Liver (tissue), 8 donors: ENCODE measurements at regions not wholly inside any gene's neighbourhood (a gene's known extent, or its start where the extent isn't known, plus 50 kb on each side); places are given as distances from the start of the nearest gene placed in this dataset.

Source experiments
- DNase-seq: peaks from one replicate; pipeline ENCODE4 v3.0.0-alpha.2; 2017; ENCODE audit warnings: low spot score
- H3K27ac ChIP-seq, 2 donors: one replicate each; pipeline ENCODE4 v1.7.0; 2013; ENCODE audit warnings: inconsistent platforms in 2 of 2, low read length in 2 of 2, control low read depth in 1 of 2, low read depth in 1 of 2, mild to moderate bottlenecking in 1 of 2
- H3K27me3 ChIP-seq, 4 donors: one replicate each; pipeline versions ENCODE4 v1.6.1 to v1.7.0; 2013; ENCODE audit warnings: low read length in 3 of 4, inconsistent platforms in 1 of 4, mild to moderate bottlenecking in 1 of 4, moderate library complexity in 1 of 4; ENCODE audit not compliant: control insufficient read depth in 4 of 4, insufficient read depth in 4 of 4
- H3K36me3 ChIP-seq, 4 donors: one replicate each; pipeline versions ENCODE4 v1.6.1 to v1.7.0; 2013; ENCODE audit warnings: low read length in 3 of 4, mild to moderate bottlenecking in 3 of 4, low read depth in 1 of 4, moderate library complexity in 1 of 4; ENCODE audit not compliant: control insufficient read depth in 4 of 4, insufficient read depth in 3 of 4
- H3K4me1 ChIP-seq, 4 donors: one replicate each; pipeline versions ENCODE4 v1.6.1 to v1.7.0; 2013; ENCODE audit warnings: low read length in 3 of 4, mild to moderate bottlenecking in 3 of 4, moderate library complexity in 1 of 4; ENCODE audit not compliant: control insufficient read depth in 4 of 4, insufficient read depth in 4 of 4
- H3K4me3 ChIP-seq, 3 donors: one replicate each; pipeline versions ENCODE4 v1.6.1 to v1.7.0; 2013; ENCODE audit warnings: low read length in 3 of 3, control low read depth in 1 of 3, low read depth in 1 of 3, mild to moderate bottlenecking in 1 of 3
- H3K9ac ChIP-seq, 2 donors: one replicate each; pipeline ENCODE4 v1.7.0; 2013; ENCODE audit warnings: low read length in 2 of 2, mild to moderate bottlenecking in 2 of 2, moderate library complexity in 2 of 2, control low read depth in 1 of 2, low read depth in 1 of 2
- H3K9me3 ChIP-seq, 4 donors: one replicate each; pipeline versions ENCODE4 v1.6.1 to v1.7.0; 2013; ENCODE audit warnings: low read length in 3 of 4; ENCODE audit not compliant: control insufficient read depth in 4 of 4
- EGR1 ChIP-seq, 2 donors: IDR thresholded peaks; 2 replicates each; pipeline ENCODE4 v1.6.1; 2016 to 2018; ENCODE audit warnings: antibody characterized with exemption in 2 of 2, low read depth in 2 of 2
- FOXA2 ChIP-seq: IDR thresholded peaks from 2 replicates; pipeline ENCODE4 v1.6.1; 2016; ENCODE audit warnings: antibody characterized with exemption
- GABPA ChIP-seq, 2 donors: IDR thresholded peaks in 1 of 2; conservative IDR thresholded peaks in 1 of 2; 2 replicates each; pipeline ENCODE4 v1.6.1; 2016; ENCODE audit warnings: antibody characterized with exemption in 2 of 2, mild to moderate bottlenecking in 1 of 2, moderate library complexity in 1 of 2
- HNF4A ChIP-seq, 2 donors: conservative IDR thresholded peaks; 2 replicates each; pipeline ENCODE4 v1.6.1; 2016; ENCODE audit warnings: antibody characterized with exemption in 2 of 2, mild to moderate bottlenecking in 2 of 2
- HNF4G ChIP-seq: IDR thresholded peaks from 2 replicates; pipeline ENCODE4 v1.6.1; 2016; ENCODE audit warnings: antibody characterized with exemption
- NR2F2 ChIP-seq: IDR thresholded peaks from 2 replicates; pipeline ENCODE4 v1.6.1; 2016; ENCODE audit warnings: antibody characterized with exemption
- RAD21 ChIP-seq, 2 donors: IDR thresholded peaks; 2 replicates each; pipeline ENCODE4 v1.6.1; 2016; ENCODE audit warnings: antibody characterized with exemption in 2 of 2, mild to moderate bottlenecking in 2 of 2
- SP1 ChIP-seq: IDR thresholded peaks from 2 replicates; pipeline ENCODE4 v1.6.1; 2018; ENCODE audit warnings: antibody characterized with exemption, mild to moderate bottlenecking
- TAF1 ChIP-seq: conservative IDR thresholded peaks from 2 replicates; pipeline ENCODE4 v1.6.1; 2016; ENCODE audit warnings: antibody characterized with exemption, mild to moderate bottlenecking
- YY1 ChIP-seq: IDR thresholded peaks from 2 replicates; pipeline ENCODE4 v1.6.1; 2016; ENCODE audit warnings: antibody characterized with exemption, mild to moderate bottlenecking
- WGBS: extraction: QIAGEN DNeasy Blood & Tissue Kit; methylation state at CpG from one replicate; pipeline ENCODE4 v1.1.7; 2013; 5-methylcytosine and 5-hydroxymethylcytosine counted together
- TF ChIP-seq, protein P1 (sequence below): IDR thresholded peaks from 2 replicates; pipeline ENCODE4 v1.6.1; 2016; ENCODE audit warnings: antibody characterized with exemption
- TF ChIP-seq, protein P2 (sequence below): IDR thresholded peaks from 2 replicates; pipeline ENCODE4 v1.6.1; 2016; ENCODE audit warnings: antibody characterized with exemption, mild to moderate bottlenecking
- TF ChIP-seq, protein P3 (sequence below): fragments of 150-350 bp; IDR thresholded peaks from 2 replicates; pipeline ENCODE4 v1.5.1; 2017; ENCODE audit warnings: improper control_type of control experiment, low read depth, low read length; ENCODE audit not compliant: missing input control
- TF ChIP-seq, protein P4 (sequence below): IDR thresholded peaks from 2 replicates; pipeline ENCODE4 v1.6.1; 2016; ENCODE audit warnings: antibody characterized with exemption
- donor health status: healthy.
- donor health status: healthy.
- donor health status: healthy.
- donor health status: healthy.
- donor health status: healthy.

DNA sequence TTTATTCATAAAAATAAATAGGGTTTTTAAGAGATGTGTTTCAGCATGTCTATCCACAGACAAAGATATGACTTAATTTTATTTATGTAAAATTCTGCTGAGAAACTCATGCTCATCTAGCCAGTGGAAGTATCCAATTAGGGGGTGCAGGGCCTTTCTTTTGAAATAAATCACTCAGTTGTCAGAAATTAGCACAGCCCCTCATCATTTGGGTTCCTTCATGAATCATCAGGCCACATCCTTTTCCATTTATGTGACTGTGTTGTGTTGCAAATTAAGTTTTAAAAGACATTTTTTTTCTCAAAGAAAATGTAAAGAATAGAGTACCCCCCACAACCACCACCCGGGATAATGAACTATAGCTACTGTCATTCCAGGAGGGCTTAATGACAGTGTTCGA, 185.8 kb downstream of the NRP2 start:
- Histone ChIP-seq H3K4me3 (no peak overlapping the region), H3K9ac (no peak overlapping the region), H3K4me1 (no peaks in the 10 kb centered on the region), H3K9me3 (no peaks in the 10 kb centered on the region), H3K27ac (no peak overlapping the region), H3K27me3 (no peaks in the 10 kb centered on the region), H3K36me3 (no peaks in the 10 kb centered on the region)
- WGBS = 94% methylated on average over 2 of the region's 2 CpGs
- TF ChIP-seq, protein P1, sequence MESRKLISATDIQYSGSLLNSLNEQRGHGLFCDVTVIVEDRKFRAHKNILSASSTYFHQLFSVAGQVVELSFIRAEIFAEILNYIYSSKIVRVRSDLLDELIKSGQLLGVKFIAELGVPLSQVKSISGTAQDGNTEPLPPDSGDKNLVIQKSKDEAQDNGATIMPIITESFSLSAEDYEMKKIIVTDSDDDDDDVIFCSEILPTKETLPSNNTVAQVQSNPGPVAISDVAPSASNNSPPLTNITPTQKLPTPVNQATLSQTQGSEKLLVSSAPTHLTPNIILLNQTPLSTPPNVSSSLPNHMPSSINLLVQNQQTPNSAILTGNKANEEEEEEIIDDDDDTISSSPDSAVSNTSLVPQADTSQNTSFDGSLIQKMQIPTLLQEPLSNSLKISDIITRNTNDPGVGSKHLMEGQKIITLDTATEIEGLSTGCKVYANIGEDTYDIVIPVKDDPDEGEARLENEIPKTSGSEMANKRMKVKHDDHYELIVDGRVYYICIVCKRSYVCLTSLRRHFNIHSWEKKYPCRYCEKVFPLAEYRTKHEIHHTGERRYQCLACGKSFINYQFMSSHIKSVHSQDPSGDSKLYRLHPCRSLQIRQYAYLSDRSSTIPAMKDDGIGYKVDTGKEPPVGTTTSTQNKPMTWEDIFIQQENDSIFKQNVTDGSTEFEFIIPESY = no peak
- TF ChIP-seq RAD21 (IDR thresholded peaks at IDR 0.05) (no peak), TAF1 (no peak), HNF4A (conservative IDR thresholded peaks at IDR 0.05) (no peak)
- TF ChIP-seq, protein P2, sequence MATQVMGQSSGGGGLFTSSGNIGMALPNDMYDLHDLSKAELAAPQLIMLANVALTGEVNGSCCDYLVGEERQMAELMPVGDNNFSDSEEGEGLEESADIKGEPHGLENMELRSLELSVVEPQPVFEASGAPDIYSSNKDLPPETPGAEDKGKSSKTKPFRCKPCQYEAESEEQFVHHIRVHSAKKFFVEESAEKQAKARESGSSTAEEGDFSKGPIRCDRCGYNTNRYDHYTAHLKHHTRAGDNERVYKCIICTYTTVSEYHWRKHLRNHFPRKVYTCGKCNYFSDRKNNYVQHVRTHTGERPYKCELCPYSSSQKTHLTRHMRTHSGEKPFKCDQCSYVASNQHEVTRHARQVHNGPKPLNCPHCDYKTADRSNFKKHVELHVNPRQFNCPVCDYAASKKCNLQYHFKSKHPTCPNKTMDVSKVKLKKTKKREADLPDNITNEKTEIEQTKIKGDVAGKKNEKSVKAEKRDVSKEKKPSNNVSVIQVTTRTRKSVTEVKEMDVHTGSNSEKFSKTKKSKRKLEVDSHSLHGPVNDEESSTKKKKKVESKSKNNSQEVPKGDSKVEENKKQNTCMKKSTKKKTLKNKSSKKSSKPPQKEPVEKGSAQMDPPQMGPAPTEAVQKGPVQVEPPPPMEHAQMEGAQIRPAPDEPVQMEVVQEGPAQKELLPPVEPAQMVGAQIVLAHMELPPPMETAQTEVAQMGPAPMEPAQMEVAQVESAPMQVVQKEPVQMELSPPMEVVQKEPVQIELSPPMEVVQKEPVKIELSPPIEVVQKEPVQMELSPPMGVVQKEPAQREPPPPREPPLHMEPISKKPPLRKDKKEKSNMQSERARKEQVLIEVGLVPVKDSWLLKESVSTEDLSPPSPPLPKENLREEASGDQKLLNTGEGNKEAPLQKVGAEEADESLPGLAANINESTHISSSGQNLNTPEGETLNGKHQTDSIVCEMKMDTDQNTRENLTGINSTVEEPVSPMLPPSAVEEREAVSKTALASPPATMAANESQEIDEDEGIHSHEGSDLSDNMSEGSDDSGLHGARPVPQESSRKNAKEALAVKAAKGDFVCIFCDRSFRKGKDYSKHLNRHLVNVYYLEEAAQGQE = no peak
- TF ChIP-seq, protein P3, sequence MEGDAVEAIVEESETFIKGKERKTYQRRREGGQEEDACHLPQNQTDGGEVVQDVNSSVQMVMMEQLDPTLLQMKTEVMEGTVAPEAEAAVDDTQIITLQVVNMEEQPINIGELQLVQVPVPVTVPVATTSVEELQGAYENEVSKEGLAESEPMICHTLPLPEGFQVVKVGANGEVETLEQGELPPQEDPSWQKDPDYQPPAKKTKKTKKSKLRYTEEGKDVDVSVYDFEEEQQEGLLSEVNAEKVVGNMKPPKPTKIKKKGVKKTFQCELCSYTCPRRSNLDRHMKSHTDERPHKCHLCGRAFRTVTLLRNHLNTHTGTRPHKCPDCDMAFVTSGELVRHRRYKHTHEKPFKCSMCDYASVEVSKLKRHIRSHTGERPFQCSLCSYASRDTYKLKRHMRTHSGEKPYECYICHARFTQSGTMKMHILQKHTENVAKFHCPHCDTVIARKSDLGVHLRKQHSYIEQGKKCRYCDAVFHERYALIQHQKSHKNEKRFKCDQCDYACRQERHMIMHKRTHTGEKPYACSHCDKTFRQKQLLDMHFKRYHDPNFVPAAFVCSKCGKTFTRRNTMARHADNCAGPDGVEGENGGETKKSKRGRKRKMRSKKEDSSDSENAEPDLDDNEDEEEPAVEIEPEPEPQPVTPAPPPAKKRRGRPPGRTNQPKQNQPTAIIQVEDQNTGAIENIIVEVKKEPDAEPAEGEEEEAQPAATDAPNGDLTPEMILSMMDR = no peak
- DNase-seq = no peak

DNA sequence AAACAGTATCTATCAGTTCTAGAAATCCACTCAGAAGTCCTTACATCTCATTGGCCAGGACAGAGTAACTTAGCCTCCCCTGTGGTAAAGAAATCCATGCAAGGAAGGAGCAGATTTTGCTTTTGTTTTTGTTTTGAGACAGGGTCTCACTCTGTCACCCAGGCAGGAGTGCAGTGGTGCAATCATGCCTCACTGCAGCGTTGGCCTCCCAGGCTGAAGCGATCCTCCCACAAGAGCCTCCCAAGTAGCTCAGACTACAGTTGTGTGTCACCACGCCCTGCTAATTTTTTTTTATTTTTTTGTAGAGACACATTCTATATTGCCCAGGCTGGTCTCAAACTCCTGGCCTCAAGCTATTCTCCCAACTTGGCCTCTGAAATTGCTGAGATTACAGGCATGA, 185.1 kb downstream of the NRP2 start:
- H3K27ac ChIP-seq = no peak overlapping the region
- H3K27me3 ChIP-seq = no peaks in the 10 kb centered on the region
- no peak overlapping the region for H3K9ac ChIP-seq
- TF ChIP-seq RAD21 (IDR thresholded peaks at IDR 0.05) (no peak), NR2F2 (no peak), HNF4G (no peak), TAF1 (no peak), SP1 (no peak), EGR1 (IDR thresholded peaks at IDR 0.05; ENCODE audit: low read depth in 2 of 2) (no peak), GABPA (IDR thresholded peaks at IDR 0.05 in 1 of 2, conservative IDR thresholded peaks at IDR 0.05 in 1 of 2) (no peak), FOXA2 (no peak), YY1 (no peak), HNF4A (conservative IDR thresholded peaks at IDR 0.05) (no peak)
- TF ChIP-seq, protein P1 = no peak
- TF ChIP-seq, protein P2 = no peak
- TF ChIP-seq, protein P4, sequence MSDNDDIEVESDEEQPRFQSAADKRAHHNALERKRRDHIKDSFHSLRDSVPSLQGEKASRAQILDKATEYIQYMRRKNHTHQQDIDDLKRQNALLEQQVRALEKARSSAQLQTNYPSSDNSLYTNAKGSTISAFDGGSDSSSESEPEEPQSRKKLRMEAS = no peak
- H3K9me3 ChIP-seq = no peaks in the 10 kb centered on the region
- no peaks in the 10 kb centered on the region for H3K4me1 ChIP-seq
- H3K36me3 ChIP-seq = no peaks in the 10 kb centered on the region
- no peak for DNase-seq
- no peak overlapping the region for H3K4me3 ChIP-seq
- WGBS = 87% methylated on average over 3 of the region's 3 CpGs
